ENCODE measurements at regions not wholly inside any gene's neighbourhood (a gene's known extent, or its start where the extent isn't known, plus 50 kb on each side); places are given as distances from the start of the nearest gene placed in this dataset.

GRCh38 chr14:105806568-105806967 lies 280.2 kb downstream of the TMEM121 start:
- no peak for TF ChIP-seq CTCF (IDR thresholded peaks at IDR 0.05)
- TF ChIP-seq POLR2A (IDR thresholded peaks at IDR 0.05), result no peak
